Calu3 (cell line): ENCODE measurements at regions not wholly inside any gene's neighbourhood (a gene's known extent, or its start where the extent isn't known, plus 50 kb on each side); places are given as distances from the start of the nearest gene placed in this dataset.

ENCODE experiments used
- BruUV-seq: library from RNA; stranded (reverse); fragments of 400-500 nt; replicated peaks from 2 replicates; lab custom pipeline; 2021; lab: Mats Ljungman, UMichigan
- CTCF ChIA-PET: fragments of 300-600 bp; sonication (Branson Sonifier 250); formaldehyde crosslinking; loops from one replicate; lab custom pipeline; 2022; ENCODE audit warnings: antibody characterized with exemption; lab: Charles Lee
- DNase-seq: peaks from one replicate; pipeline ENCODE4 v3.0.0; 2022
- H3K27ac Mint-ChIP-seq: one replicate; pipeline ENCODE4 v1.8.0; 2022; ENCODE audit warnings: mixed read lengths; ENCODE audit not compliant: unreplicated experiment
- H3K27me3 Mint-ChIP-seq: one replicate; pipeline ENCODE4 v1.8.0; 2022; ENCODE audit warnings: mixed read lengths; ENCODE audit not compliant: unreplicated experiment
- H3K36me3 Mint-ChIP-seq: one replicate; pipeline ENCODE4 v1.8.0; 2022; ENCODE audit warnings: mild to moderate bottlenecking, moderate library complexity, mixed read lengths; ENCODE audit not compliant: insufficient read depth, unreplicated experiment
- H3K4me1 Mint-ChIP-seq: one replicate; pipeline ENCODE4 v1.8.0; 2022; ENCODE audit warnings: mild to moderate bottlenecking, low read depth, mixed read lengths; ENCODE audit not compliant: unreplicated experiment
- H3K4me3 Mint-ChIP-seq: one replicate; pipeline ENCODE4 v1.8.0; 2022; ENCODE audit warnings: mild to moderate bottlenecking, low read depth, moderate library complexity, mixed read lengths; ENCODE audit not compliant: unreplicated experiment
- H3K9me3 Mint-ChIP-seq: one replicate; pipeline ENCODE4 v1.8.0; 2022; ENCODE audit warnings: low read depth, mixed read lengths; ENCODE audit not compliant: unreplicated experiment
- CTCF ChIP-seq: fragments of 200-600 bp; IDR thresholded peaks from one replicate; pipeline ENCODE4 v1.8.0; 2022; ENCODE audit warnings: antibody characterized with exemption; ENCODE audit not compliant: unreplicated experiment
- intact Hi-C: fragments of 100-400 bp; cut with micrococcal nuclease; formaldehyde crosslinking; loops from one replicate; pipeline ENCODE4 v1.10.0; 2022; ENCODE audit not compliant: unreplicated experiment

GRCh38 chr7:25831831-25832411 lies 320.1 kb upstream of the NFE2L3 start:
- peaks cover 50% of the 10 kb centered on the region for H3K27me3 Mint-ChIP-seq
- no peak overlapping the region for H3K27ac Mint-ChIP-seq
- intact Hi-C loops = no loop called here
- no peaks in the 10 kb centered on the region for H3K9me3 Mint-ChIP-seq
- TF ChIP-seq CTCF = no peak
- H3K4me1 Mint-ChIP-seq = no peaks in the 10 kb centered on the region
- H3K36me3 Mint-ChIP-seq = no peaks in the 10 kb centered on the region
- no peak for DNase-seq
- no peak overlapping the region for H3K4me3 Mint-ChIP-seq
- BruUV-seq = no TSS peak
- CTCF ChIA-PET = no interaction called here

DNA sequence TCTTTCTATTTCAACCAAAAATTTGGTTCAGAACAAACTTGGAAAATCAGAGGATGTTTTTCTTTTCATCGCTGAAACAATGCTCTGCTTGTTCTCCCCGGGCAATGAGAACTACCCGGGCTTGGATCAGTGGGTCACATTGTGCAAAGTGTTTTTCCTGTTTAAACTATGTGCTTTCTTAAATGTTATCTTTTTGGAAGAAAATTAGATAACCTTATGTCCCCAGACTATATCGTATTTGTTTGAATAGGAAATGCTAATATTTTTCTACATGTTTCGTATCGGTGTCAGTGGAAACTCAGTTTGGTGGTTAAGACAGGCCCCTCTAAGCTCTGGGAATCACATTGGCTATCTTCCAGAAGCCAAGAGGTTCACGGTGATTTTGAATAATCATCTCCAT lies 319.5 kb upstream of the NFE2L3 start:
- CTCF ChIA-PET = interaction anchor here (0.6 kb wide), 1 partner anchor 862 kb away, joined by 4 read pairs; no protein-coding TSS in a partner anchor
- Mint-ChIP-seq H3K4me1 (no peaks in the 10 kb centered on the region), H3K36me3 (no peaks in the 10 kb centered on the region), H3K9me3 (no peaks in the 10 kb centered on the region), H3K4me3 (no peak overlapping the region), H3K27ac (no peak overlapping the region), H3K27me3 (peaks cover 45% of the 10 kb centered on the region)
- no peak for DNase-seq
- TF ChIP-seq CTCF = no peak
- BruUV-seq = no TSS peak
- intact Hi-C loops = no loop called here

GRCh38 chr7:25832929-25833328 lies 319.1 kb upstream of the NFE2L3 start:
- CTCF ChIA-PET = interaction anchor here (0.6 kb wide), 1 partner anchor 863 kb away, joined by 4 read pairs; no protein-coding TSS in a partner anchor
- Mint-ChIP-seq H3K27ac (no peak overlapping the region), H3K27me3 (peaks cover 40% of the 10 kb centered on the region), H3K36me3 (no peaks in the 10 kb centered on the region), H3K4me3 (no peak overlapping the region), H3K4me1 (no peaks in the 10 kb centered on the region), H3K9me3 (no peaks in the 10 kb centered on the region)
- intact Hi-C loops = no loop called here
- no TSS peak for BruUV-seq
- no peak for DNase-seq
- no peak for TF ChIP-seq CTCF

- CTCF ChIA-PET = interaction anchor here (0.8 kb wide), 1 partner anchor 18 kb away, joined by 3 read pairs; no protein-coding TSS in a partner anchor
- no peaks in the 10 kb centered on the region for H3K9me3 Mint-ChIP-seq
- TF ChIP-seq CTCF = no peak
- H3K4me3 Mint-ChIP-seq = no peak overlapping the region
- BruUV-seq = no TSS peak
- no peak for DNase-seq
- intact Hi-C loops = no loop called here
- no peaks in the 10 kb centered on the region for H3K36me3 Mint-ChIP-seq
- H3K27me3 Mint-ChIP-seq = peaks cover 36% of the 10 kb centered on the region
- no peak overlapping the region for H3K27ac Mint-ChIP-seq
- H3K4me1 Mint-ChIP-seq = no peaks in the 10 kb centered on the region
These were observed 317.9 kb upstream of the NFE2L3 start for GRCh38 chr7:25834050-25834449.
